Body of pancreas (tissue), 4 donors: ENCODE measurements at regions not wholly inside any gene's neighbourhood (a gene's known extent, or its start where the extent isn't known, plus 50 kb on each side); places are given as distances from the start of the nearest gene placed in this dataset.

Experiments used
- ATAC-seq: fragments of 150-250 bp; one replicate; pipeline ENCODE4 v1.9.1; 2016
- DNase-seq, 4 donors: peaks; one replicate each; pipeline ENCODE4 v3.0.0-alpha.2; 2019
- H3K27ac ChIP-seq, 4 donors: fragments of 200-600 bp; sonication (generic); 1 replicate in 3 of 4; 2 replicates in 1 of 4; pipeline versions ENCODE4 v1.5.1 to v1.6.1; 2016 to 2019; ENCODE audit warnings: mild to moderate bottlenecking in 1 of 4, mixed read lengths in 1 of 4, moderate library complexity in 1 of 4
- H3K27me3 ChIP-seq, 2 donors: fragments of 200-600 bp; sonication (generic); one replicate each; pipeline ENCODE4 v1.6.0; 2016; ENCODE audit warnings: mild to moderate bottlenecking in 1 of 2
- H3K36me3 ChIP-seq, 2 donors: fragments of 200-600 bp; sonication (generic); replicated peaks in 1 of 2; 2 replicates each; pipeline ENCODE4 v1.5.1; 2016; ENCODE audit warnings: low read depth in 2 of 2; ENCODE audit not compliant: insufficient read depth in 1 of 2
- H3K4me1 ChIP-seq: fragments of 200-600 bp; sonication (generic); one replicate; pipeline ENCODE4 v1.6.0; 2016
- H3K4me3 ChIP-seq, 2 donors: fragments of 200-600 bp; sonication (generic); 1 replicate in 1 of 2; 2 replicates in 1 of 2; pipeline ENCODE4 v1.5.1; 2016 to 2019
- H3K9me3 ChIP-seq, 3 donors: fragments of 200-600 bp; sonication (generic); 1 replicate in 2 of 3; 2 replicates in 1 of 3; pipeline ENCODE4 v1.5.1; 2016
- POLR2A ChIP-seq, 3 donors: fragments of 450-650 bp; IDR thresholded peaks; one replicate each; pipeline ENCODE4 v1.6.1; 2016; ENCODE audit warnings: antibody characterized with exemption in 3 of 3, mild to moderate bottlenecking in 2 of 3
- WGBS, 2 donors: methylation state at CpG; one replicate each; pipeline ENCODE4 v1.1.5; 2017; 5-methylcytosine and 5-hydroxymethylcytosine counted together
- intact Hi-C: fragments of 100-400 bp; cut with DNase I; formaldehyde crosslinking; loops from one replicate; pipeline ENCODE4 v1.15.1; 2023
- TF ChIP-seq, protein P1 (sequence below), 7 experiments: fragments of 450-650 bp in 4 of 7; fragments of 200-600 bp in 3 of 7; sonication (generic) in 3 of 7; IDR thresholded peaks; one replicate each; pipeline ENCODE4 v1.5.1; 2016 to 2019; ENCODE audit warnings: antibody characterized with exemption in 7 of 7

DNA sequence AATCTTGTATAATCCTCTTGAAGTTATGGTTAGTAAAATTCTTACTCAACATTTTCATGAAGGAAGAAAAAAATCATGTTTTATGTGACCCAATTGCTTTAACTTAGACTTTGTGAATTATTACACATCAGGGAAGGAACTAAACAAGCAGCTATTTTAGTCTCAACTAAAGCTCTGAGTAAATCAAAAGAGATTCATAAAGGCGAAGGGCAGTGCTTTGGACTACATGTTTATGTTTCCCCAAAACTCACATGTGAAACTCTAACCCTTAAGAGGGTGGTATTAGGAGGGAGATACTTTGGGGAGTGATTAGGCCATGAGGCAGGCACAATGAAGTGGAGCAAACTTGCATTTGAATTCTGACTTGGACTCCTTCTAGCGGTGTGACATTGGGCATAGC, 283.7 kb upstream of the POU3F3 start:
- Histone ChIP-seq H3K9me3 (no peaks in the 10 kb centered on the region), H3K36me3 (no peaks in the 10 kb centered on the region), H3K27me3 (no peaks in the 10 kb centered on the region), H3K27ac (no peak overlapping the region), H3K4me1 (no peaks in the 10 kb centered on the region), H3K4me3 (no peak overlapping the region)
- TF ChIP-seq, protein P1, sequence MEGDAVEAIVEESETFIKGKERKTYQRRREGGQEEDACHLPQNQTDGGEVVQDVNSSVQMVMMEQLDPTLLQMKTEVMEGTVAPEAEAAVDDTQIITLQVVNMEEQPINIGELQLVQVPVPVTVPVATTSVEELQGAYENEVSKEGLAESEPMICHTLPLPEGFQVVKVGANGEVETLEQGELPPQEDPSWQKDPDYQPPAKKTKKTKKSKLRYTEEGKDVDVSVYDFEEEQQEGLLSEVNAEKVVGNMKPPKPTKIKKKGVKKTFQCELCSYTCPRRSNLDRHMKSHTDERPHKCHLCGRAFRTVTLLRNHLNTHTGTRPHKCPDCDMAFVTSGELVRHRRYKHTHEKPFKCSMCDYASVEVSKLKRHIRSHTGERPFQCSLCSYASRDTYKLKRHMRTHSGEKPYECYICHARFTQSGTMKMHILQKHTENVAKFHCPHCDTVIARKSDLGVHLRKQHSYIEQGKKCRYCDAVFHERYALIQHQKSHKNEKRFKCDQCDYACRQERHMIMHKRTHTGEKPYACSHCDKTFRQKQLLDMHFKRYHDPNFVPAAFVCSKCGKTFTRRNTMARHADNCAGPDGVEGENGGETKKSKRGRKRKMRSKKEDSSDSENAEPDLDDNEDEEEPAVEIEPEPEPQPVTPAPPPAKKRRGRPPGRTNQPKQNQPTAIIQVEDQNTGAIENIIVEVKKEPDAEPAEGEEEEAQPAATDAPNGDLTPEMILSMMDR (IDR thresholded peaks at IDR 0.05): no peak
- TF ChIP-seq POLR2A (IDR thresholded peaks at IDR 0.05): no peak
- 80 to 82% methylated on average over 2 of the region's 2 CpGs for WGBS, 2 donors
- DNase-seq (no peak), ATAC-seq (no peak)
- intact Hi-C loops: no loop called here

DNA sequence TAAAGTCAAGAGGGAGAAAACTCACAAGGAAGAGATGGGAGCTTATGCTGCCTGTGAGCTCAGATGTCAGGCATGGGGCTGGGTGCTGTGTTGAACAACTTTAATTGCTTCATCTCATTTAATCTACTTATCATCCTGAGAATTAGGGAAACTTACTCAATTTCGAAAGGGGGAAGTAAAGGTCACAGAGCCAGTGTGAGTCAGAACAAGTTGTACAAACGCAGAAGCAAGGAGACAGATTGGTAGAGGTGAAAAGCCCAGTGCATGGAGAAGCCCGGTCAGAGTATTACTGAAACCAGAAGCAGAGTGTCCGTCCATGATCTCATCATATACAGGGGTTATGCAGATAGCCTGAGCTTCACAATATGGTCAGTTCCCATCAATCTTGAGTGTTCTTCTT, 281.1 kb upstream of the POU3F3 start:
- no peaks in the 10 kb centered on the region for H3K9me3 ChIP-seq
- ATAC-seq (no peak), DNase-seq (peak in 1 of 4 donors; percentile 14)
- no peaks in the 10 kb centered on the region for H3K27me3 ChIP-seq
- 49 to 56% methylated on average over 4 of the region's 4 CpGs for WGBS, 2 donors
- no peaks in the 10 kb centered on the region for H3K4me1 ChIP-seq
- TF ChIP-seq POLR2A (IDR thresholded peaks at IDR 0.05): no peak
- TF ChIP-seq, protein P1 (IDR thresholded peaks at IDR 0.05): no peak
- no peak overlapping the region for H3K4me3 ChIP-seq
- no peak overlapping the region for H3K27ac ChIP-seq
- H3K36me3 ChIP-seq: no peaks in the 10 kb centered on the region
- intact Hi-C loops: no loop called here

DNA sequence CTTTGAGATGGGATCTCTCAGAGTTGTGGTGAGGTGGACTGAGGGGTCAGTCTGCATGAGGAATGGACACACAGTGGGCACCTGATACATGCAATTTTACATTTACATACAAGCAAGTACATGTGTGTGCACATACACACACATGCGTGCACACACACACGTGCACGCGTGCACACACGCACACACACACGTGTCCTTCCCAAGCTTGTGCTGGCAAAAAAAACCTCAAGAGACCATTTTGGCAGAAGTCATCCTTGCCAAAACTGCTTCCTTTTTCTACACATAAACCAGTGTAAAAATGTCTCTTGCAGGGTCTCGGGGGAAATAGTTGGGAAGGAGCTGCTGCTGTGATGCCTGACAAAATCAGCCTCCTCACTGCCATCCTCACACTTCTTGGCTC, 279.5 kb upstream of the POU3F3 start:
- no peaks in the 10 kb centered on the region for H3K9me3 ChIP-seq
- no peak overlapping the region for H3K27ac ChIP-seq
- DNase-seq (no peak), ATAC-seq (no peak)
- no peaks in the 10 kb centered on the region for H3K36me3 ChIP-seq
- no peaks in the 10 kb centered on the region for H3K27me3 ChIP-seq
- intact Hi-C loops: no loop called here
- no peak overlapping the region for H3K4me3 ChIP-seq
- no peaks in the 10 kb centered on the region for H3K4me1 ChIP-seq
- TF ChIP-seq, protein P1 (IDR thresholded peaks at IDR 0.05): no peak
- no peak for TF ChIP-seq POLR2A (IDR thresholded peaks at IDR 0.05)
- 85 to 91% methylated on average over 7 of the region's 7 CpGs for WGBS, 2 donors

DNA sequence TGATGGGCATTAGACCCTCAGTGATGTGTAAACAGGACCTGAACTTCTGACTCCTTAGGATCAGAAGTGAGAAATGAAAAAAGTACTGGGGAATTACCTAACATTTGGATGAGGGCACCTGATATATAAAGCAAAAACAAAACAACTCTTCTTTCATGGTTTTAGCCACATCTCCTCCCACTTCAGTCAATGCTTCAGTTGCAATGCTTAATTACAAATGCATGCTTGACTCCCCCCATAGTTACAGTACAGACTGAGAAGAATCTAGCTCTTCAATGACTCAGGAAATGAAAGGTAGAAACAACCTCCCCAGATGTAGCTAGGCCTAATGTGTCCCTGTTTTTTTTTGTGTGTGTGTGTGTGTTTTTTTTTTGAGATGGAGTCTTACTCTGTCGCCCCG, 276.8 kb upstream of the POU3F3 start:
- DNase-seq (no peak), ATAC-seq (no peak)
- no peaks in the 10 kb centered on the region for H3K36me3 ChIP-seq
- 91 to 96% methylated on average over 2 of the region's 2 CpGs for WGBS, 2 donors
- no peaks in the 10 kb centered on the region for H3K4me1 ChIP-seq
- H3K9me3 ChIP-seq: no peaks in the 10 kb centered on the region
- TF ChIP-seq, protein P1 (IDR thresholded peaks at IDR 0.05): no peak
- no peak for TF ChIP-seq POLR2A (IDR thresholded peaks at IDR 0.05)
- intact Hi-C loops: no loop called here
- no peak overlapping the region for H3K27ac ChIP-seq
- no peak overlapping the region for H3K4me3 ChIP-seq
- H3K27me3 ChIP-seq: no peaks in the 10 kb centered on the region

DNA sequence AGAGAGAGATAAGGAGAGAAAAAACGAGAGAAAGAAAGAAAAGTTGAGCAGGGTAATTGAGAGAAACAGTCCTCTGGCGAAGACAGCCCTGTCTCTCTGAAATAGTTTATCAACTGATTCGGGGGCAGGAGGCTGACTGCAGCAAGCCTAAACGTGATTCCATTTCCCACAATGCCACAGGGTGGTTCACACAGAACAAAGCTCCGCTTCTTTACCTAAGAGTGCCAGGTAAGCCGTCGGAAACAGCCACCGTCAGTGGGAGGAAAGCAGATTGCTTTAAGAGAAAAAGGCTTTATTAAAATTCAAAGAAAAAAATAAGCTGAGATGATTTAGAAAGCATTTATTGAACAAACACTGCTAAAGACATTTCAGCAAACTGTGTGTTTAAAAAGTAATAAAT, 271.4 kb upstream of the POU3F3 start:
- TF ChIP-seq, protein P1 (IDR thresholded peaks at IDR 0.05): no peak
- no peak for TF ChIP-seq POLR2A (IDR thresholded peaks at IDR 0.05)
- whole genome bisulfite sequencing, 2 donors: 11 to 20% methylated on average over 8 of the region's 8 CpGs
- peaks cover 7% of the 10 kb centered on the region for H3K4me1 ChIP-seq
- no peaks in the 10 kb centered on the region for H3K36me3 ChIP-seq
- DNase-seq (peak in 1 of 4 donors; percentile 27), ATAC-seq (no peak)
- no peak overlapping the region for H3K4me3 ChIP-seq
- H3K27me3 ChIP-seq: no peaks in the 10 kb centered on the region
- no peak overlapping the region for H3K27ac ChIP-seq
- intact Hi-C loops: no loop called here
- no peaks in the 10 kb centered on the region for H3K9me3 ChIP-seq
